Kidney (tissue), 13 donors: ENCODE measurements at regions not wholly inside any gene's neighbourhood (a gene's known extent, or its start where the extent isn't known, plus 50 kb on each side); places are given as distances from the start of the nearest gene placed in this dataset.

Experiments
- DNase-seq, 5 donors: peaks; one replicate each; pipeline ENCODE4 v3.0.0-alpha.2; 2013 to 2020
- FAIRE-seq: peaks from 2 replicates; lab custom pipeline; 2012; peaks lifted over from hg19 to GRCh38; lab: Jason Lieb, UNC
- H3K27ac ChIP-seq, 2 donors: one replicate each; pipeline ENCODE4 v1.7.0; 2013; ENCODE audit warnings: low read depth in 2 of 2, low read length in 2 of 2, inconsistent platforms in 1 of 2
- H3K27me3 ChIP-seq: one replicate; pipeline ENCODE4 v1.7.1; 2013; ENCODE audit warnings: low read length, inconsistent platforms; ENCODE audit not compliant: control insufficient read depth, insufficient read depth
- H3K36me3 ChIP-seq, 3 donors: one replicate each; pipeline versions ENCODE4 v1.7.0 to v1.7.1; 2013; ENCODE audit warnings: low read length in 3 of 3, control low read depth in 1 of 3, inconsistent platforms in 1 of 3; ENCODE audit not compliant: insufficient read depth in 3 of 3, control insufficient read depth in 2 of 3
- H3K4me1 ChIP-seq, 3 donors: one replicate each; pipeline versions ENCODE4 v1.7.0 to v1.7.1; 2013; ENCODE audit warnings: low read length in 3 of 3, inconsistent platforms in 1 of 3, low read depth in 1 of 3; ENCODE audit not compliant: control insufficient read depth in 2 of 3, insufficient read depth in 2 of 3
- H3K4me3 ChIP-seq, 3 donors: one replicate each; pipeline versions ENCODE4 v1.7.0 to v1.8.1; 2013; ENCODE audit warnings: low read length in 3 of 3, control low read depth in 1 of 3, inconsistent platforms in 1 of 3
- H3K9ac ChIP-seq, 3 donors: one replicate each; pipeline versions ENCODE4 v1.7.0 to v1.7.1; 2013; ENCODE audit warnings: low read length in 3 of 3, control low read depth in 1 of 3, inconsistent platforms in 1 of 3
- H3K9me3 ChIP-seq, 3 donors: one replicate each; pipeline versions ENCODE4 v1.7.0 to v1.7.1; 2013; ENCODE audit warnings: low read length in 3 of 3, control low read depth in 1 of 3, inconsistent platforms in 1 of 3; ENCODE audit not compliant: control insufficient read depth in 2 of 3, insufficient read depth in 1 of 3
- CTCF ChIP-seq: IDR thresholded peaks from 3 replicates; pipeline ENCODE4 v1.5.1; 2012; ENCODE audit warnings: mild to moderate bottlenecking, moderate library complexity, borderline replicate concordance; ENCODE audit not compliant: insufficient read depth; ENCODE audit errors: extremely low read depth
- intact Hi-C: fragments of 100-400 bp; cut with DNase I; formaldehyde crosslinking; loops from one replicate; pipeline ENCODE4 v1.11.1; 2022
- donor health status: control.
- donor health status: control.
- donor health status: control.
- donor health status: control.
- donor health status: control.
- donor health status: DM: yes; HTN: yes; CAD: no.
- donor health status: Normal renal cell carcinoma (clear cell type).

- FAIRE-seq: no peak
- H3K4me3 ChIP-seq: no peak overlapping the region
- no peak for DNase-seq
- no peaks in the 10 kb centered on the region for H3K9me3 ChIP-seq
- no peak overlapping the region for H3K27ac ChIP-seq
- H3K27me3 ChIP-seq: no peaks in the 10 kb centered on the region
- H3K9ac ChIP-seq: no peak overlapping the region
- TF ChIP-seq CTCF: no peak
- no peaks in the 10 kb centered on the region for H3K4me1 ChIP-seq
- intact Hi-C loops: no loop called here
- H3K36me3 ChIP-seq: no peaks in the 10 kb centered on the region
Observed at GRCh38 chr5:60417500-60418181, 282.3 kb downstream of the DEPDC1B start.

- no peak for FAIRE-seq
- peak in 1 of 5 donors; percentile 65 for DNase-seq
- H3K27ac ChIP-seq: peak overlapping the region in 1 of 2 donors; percentile 37
- no peak overlapping the region for H3K4me3 ChIP-seq
- H3K4me1 ChIP-seq: no peaks in the 10 kb centered on the region
- H3K9ac ChIP-seq: no peak overlapping the region
- intact Hi-C loops: no loop called here
- H3K9me3 ChIP-seq: no peaks in the 10 kb centered on the region
- TF ChIP-seq CTCF: no peak
- no peaks in the 10 kb centered on the region for H3K36me3 ChIP-seq
- H3K27me3 ChIP-seq: no peaks in the 10 kb centered on the region
Observed at GRCh38 chr5:60415443-60415842, 284.5 kb downstream of the DEPDC1B start.

GRCh38 chr5:60410427-60410826 is 289.5 kb downstream of the DEPDC1B start:
- TF ChIP-seq CTCF: no peak

More at GRCh38 chr5:60410427-60410826, 289.5 kb downstream of the DEPDC1B start:
- H3K27ac ChIP-seq: no peak overlapping the region
- no peaks in the 10 kb centered on the region for H3K9me3 ChIP-seq
- no peaks in the 10 kb centered on the region for H3K4me1 ChIP-seq
- no peak for DNase-seq
- intact Hi-C loops: no loop called here
- no peak overlapping the region for H3K4me3 ChIP-seq
- no peak for FAIRE-seq
- H3K9ac ChIP-seq: no peak overlapping the region
- no peaks in the 10 kb centered on the region for H3K27me3 ChIP-seq
- H3K36me3 ChIP-seq: no peaks in the 10 kb centered on the region
